SK-N-SH (cell line): ENCODE measurements at regions not wholly inside any gene's neighbourhood (a gene's known extent, or its start where the extent isn't known, plus 50 kb on each side); places are given as distances from the start of the nearest gene placed in this dataset.

ENCODE experiments used
- CTCF ChIA-PET: fragments of 300-600, 350-600 bp; formaldehyde crosslinking; extraction: SDS; loops from one replicate; lab custom pipeline; 2021; lab: Yijun Ruan, JAX
- POLR2A ChIA-PET: fragments of 350-600 bp; sonication (Branson Sonifier 250); formaldehyde crosslinking; extraction: SDS; loops from one replicate; lab custom pipeline; 2020; ENCODE audit warnings: antibody characterized with exemption, inconsistent platforms; lab: Yijun Ruan, JAX
- DNase-seq: peaks from one replicate; pipeline ENCODE4 v3.0.0; 2012
- H2AFZ ChIP-seq: fragments of 200-600 bp; sonication (generic); 2 replicates; pipeline ENCODE4 v1.8.1; 2016; ENCODE audit warnings: antibody characterized with exemption, mild to moderate bottlenecking, low read depth
- H3F3A ChIP-seq: fragments of 200-600 bp; sonication (generic); replicated peaks from 2 replicates; pipeline ENCODE3; 2016; ENCODE audit warnings: antibody characterized with exemption, mild to moderate bottlenecking; ENCODE audit not compliant: insufficient read depth
- H3K27ac ChIP-seq, 2 experiments: fragments of 200-500 bp in 1 of 2; fragments of 200-600 bp in 1 of 2; sonication (Bioruptor generic) in 1 of 2; sonication (generic), shearing (Covaris generic) in 1 of 2; 2 replicates each; pipeline versions ENCODE4 v1.5.1 to v1.6.1; 2014 to 2016; ENCODE audit warnings: low read depth in 2 of 2, inconsistent platforms in 1 of 2, low read length in 1 of 2, mild to moderate bottlenecking in 1 of 2, mixed read lengths in 1 of 2
- H3K27me3 ChIP-seq: fragments of 200-600 bp; sonication (generic), shearing (Covaris generic); 2 replicates; pipeline ENCODE4 v1.6.1; 2016; ENCODE audit warnings: mixed run types; ENCODE audit not compliant: insufficient read depth
- H3K36me3 ChIP-seq, 2 experiments: fragments of 200-500 bp in 1 of 2; fragments of 200-600 bp in 1 of 2; sonication (Bioruptor generic) in 1 of 2; sonication (generic) in 1 of 2; replicated peaks in 1 of 2; 2 replicates each; pipeline versions ENCODE3 to v1.5.1; 2014 to 2016; ENCODE audit warnings: low read length in 1 of 2, mild to moderate bottlenecking in 1 of 2; ENCODE audit not compliant: insufficient read depth in 2 of 2, control insufficient read depth in 1 of 2
- H3K4me1 ChIP-seq, 2 experiments: fragments of 200-500 bp in 1 of 2; fragments of 200-600 bp in 1 of 2; sonication (Bioruptor generic) in 1 of 2; sonication (generic), shearing (Covaris generic) in 1 of 2; 2 replicates each; pipeline versions ENCODE4 v1.5.1 to v1.6.1; 2014 to 2016; ENCODE audit warnings: low read depth in 1 of 2, low read length in 1 of 2, mixed run types in 1 of 2; ENCODE audit not compliant: insufficient read depth in 2 of 2, control insufficient read depth in 1 of 2
- H3K4me2 ChIP-seq: fragments of 200-600 bp; sonication (generic), shearing (Covaris generic); 2 replicates; pipeline ENCODE4 v1.6.1; 2017; ENCODE audit warnings: mixed run types
- H3K4me3 ChIP-seq, 2 experiments: fragments of 200-500 bp in 1 of 2; fragments of 200-600 bp in 1 of 2; sonication (Bioruptor generic) in 1 of 2; sonication (generic), shearing (Covaris generic) in 1 of 2; 2 replicates each; pipeline versions ENCODE4 v1.5.1 to v1.8.1; 2014 to 2016; ENCODE audit warnings: low read depth in 2 of 2, inconsistent platforms in 1 of 2, low read length in 1 of 2, mild to moderate bottlenecking in 1 of 2, mixed read lengths in 1 of 2, moderate library complexity in 1 of 2
- H3K79me2 ChIP-seq: fragments of 200-600 bp; sonication (generic); 2 replicates; pipeline ENCODE4 v1.8.1; 2017; ENCODE audit warnings: mild to moderate bottlenecking; ENCODE audit not compliant: insufficient read depth
- H3K9ac ChIP-seq: fragments of 200-600 bp; sonication (generic); 2 replicates; pipeline ENCODE4 v1.6.1; 2017; ENCODE audit warnings: mixed run types
- H3K9me2 ChIP-seq: fragments of 200-600 bp; sonication (generic); 2 replicates; pipeline ENCODE4 v1.6.1; 2017; ENCODE audit warnings: mixed run types
- H3K9me3 ChIP-seq: fragments of 200-600 bp; sonication (generic); 2 replicates; pipeline ENCODE4 v1.6.1; 2017; ENCODE audit warnings: mixed run types, mild to moderate bottlenecking, moderate library complexity
- H4K20me1 ChIP-seq: fragments of 200-600 bp; sonication (generic); 2 replicates; pipeline ENCODE4 v1.6.1; 2017; ENCODE audit warnings: mild to moderate bottlenecking, mixed run types; ENCODE audit not compliant: insufficient read depth
- CHD2 ChIP-seq: fragments of 150-350 bp; IDR thresholded peaks from 2 replicates; pipeline ENCODE4 v1.6.1; 2018; ENCODE audit warnings: low read length; ENCODE audit not compliant: partially characterized antibody
- EP300 ChIP-seq, 2 experiments: IDR thresholded peaks; 2 replicates each; pipeline versions ENCODE4 v1.4.0 to v1.6.1; 2012; ENCODE audit warnings: borderline replicate concordance in 1 of 2, low read depth in 1 of 2, low read length in 1 of 2
- FOXM1 ChIP-seq: IDR thresholded peaks from 2 replicates; pipeline ENCODE4 v1.4.0; 2012; ENCODE audit warnings: low read depth, mild to moderate bottlenecking
- GATA2 ChIP-seq: sonication (generic); formaldehyde crosslinking; IDR thresholded peaks from 2 replicates; pipeline ENCODE4 v1.5.0; 2020; ENCODE audit warnings: mild to moderate bottlenecking, missing genetic modification reagents
- WGBS: methylation state at CpG from one replicate; pipeline ENCODE4 v1.1.6; 2017; ENCODE audit warnings: low lambda C conversion rate; 5-methylcytosine and 5-hydroxymethylcytosine counted together
- TF ChIP-seq, protein P1 (sequence below): IDR thresholded peaks from 2 replicates; pipeline ENCODE4 v1.4.0; 2012; ENCODE audit warnings: low read depth
- TF ChIP-seq, protein P2 (sequence below): IDR thresholded peaks from 2 replicates; pipeline ENCODE4; 2012
- TF ChIP-seq, protein P3 (sequence below): IDR thresholded peaks from 2 replicates; pipeline ENCODE4 v1.6.1; 2012; ENCODE audit warnings: mild to moderate bottlenecking, low read depth, low read length, moderate library complexity

DNA sequence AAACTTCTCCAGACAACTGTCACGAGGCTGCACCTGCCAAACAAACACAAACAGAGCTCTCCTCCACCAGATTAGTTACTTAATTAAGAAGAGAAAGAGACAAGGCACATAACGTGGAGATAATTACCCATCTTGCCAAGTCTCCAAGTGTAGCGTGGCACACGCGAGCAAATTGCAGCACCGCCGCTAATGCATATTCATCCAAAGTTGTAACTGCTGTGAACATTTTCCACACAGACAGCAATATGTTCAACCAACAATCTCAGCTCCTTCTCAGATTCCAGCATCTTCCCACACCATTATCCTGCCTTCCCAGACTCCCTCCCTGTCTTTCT, 309.6 kb upstream of the TLE3 start:
- Histone ChIP-seq H2AFZ (no peak overlapping the region), H3F3A (no peaks in the 10 kb centered on the region), H3K4me3 (no peak overlapping the region), H3K4me2 (no peak overlapping the region), H3K79me2 (no peaks in the 10 kb centered on the region), H3K27ac (no peak overlapping the region), H3K36me3 (no peaks in the 10 kb centered on the region), H3K9me3 (0 out of 2 replicates have a peak, but pooled peaks cover 4% of the 10 kb centered on the region), H3K9me2 (no peaks in the 10 kb centered on the region), H4K20me1 (no peaks in the 10 kb centered on the region), H3K9ac (no peak overlapping the region), H3K4me1 (no peaks in the 10 kb centered on the region), H3K27me3 (no peaks in the 10 kb centered on the region; the same call in 1 of the 2 replicates)
- POLR2A ChIA-PET: no interaction called here
- DNase-seq: no peak
- WGBS: 73% methylated on average over 7 of the region's 7 CpGs
- CTCF ChIA-PET: interaction anchor here (2.2 to 2.6 kb wide), 2 partner anchors 16 to 18 kb away, joined by 6 to 8 read pairs; no protein-coding TSS in a partner anchor
- TF ChIP-seq, protein P1, sequence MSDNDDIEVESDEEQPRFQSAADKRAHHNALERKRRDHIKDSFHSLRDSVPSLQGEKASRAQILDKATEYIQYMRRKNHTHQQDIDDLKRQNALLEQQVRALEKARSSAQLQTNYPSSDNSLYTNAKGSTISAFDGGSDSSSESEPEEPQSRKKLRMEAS: no peak
- no peak for TF ChIP-seq CHD2
- no peak for TF ChIP-seq FOXM1

DNA sequence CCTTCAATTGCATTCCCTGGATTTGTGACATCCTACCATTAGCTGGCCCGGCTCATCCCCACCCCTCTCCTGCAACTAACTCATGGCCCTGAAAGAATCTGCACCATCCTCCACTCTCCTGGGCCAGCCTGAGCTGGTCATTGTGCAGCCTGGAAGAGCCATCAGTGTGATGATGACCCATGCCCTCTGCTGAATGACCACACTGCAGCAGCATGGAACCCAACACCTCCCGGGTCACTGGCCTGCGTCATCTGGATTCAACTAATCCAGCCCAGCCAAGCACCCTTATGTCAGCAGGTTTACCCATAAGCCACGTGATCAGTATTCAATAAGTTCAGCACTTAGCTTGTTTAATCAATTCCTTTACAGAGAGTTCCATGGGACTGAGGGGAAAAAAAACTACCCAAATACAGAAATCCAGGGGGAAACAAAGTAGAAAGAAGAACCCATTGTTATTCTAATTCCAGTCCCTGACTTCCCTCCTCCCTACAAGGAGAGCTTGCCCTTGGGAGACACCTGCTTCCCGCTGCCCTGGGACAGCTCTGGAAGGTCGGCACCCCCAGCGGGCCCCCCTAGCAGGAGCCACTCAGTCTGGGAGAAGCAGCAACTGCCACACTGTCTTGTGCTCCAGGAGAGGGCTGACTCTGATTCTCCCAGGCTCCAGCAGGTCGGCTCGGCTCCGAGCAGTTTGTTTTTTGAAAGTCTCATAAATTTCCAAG, 309.1 kb upstream of the TLE3 start:
- WGBS: 63% methylated on average over 7 of the region's 10 CpGs
- peaks cover 4% of the 10 kb centered on the region; the same call in 1 of the 2 replicates for H3K27me3 ChIP-seq

More for the DNA sequence above, 309.1 kb upstream of the TLE3 start:
- Histone ChIP-seq H3K4me3 (no peak overlapping the region), H3K4me1 (no peaks in the 10 kb centered on the region), H2AFZ (no peak overlapping the region), H3K4me2 (no peak overlapping the region), H3K9me3 (0 out of 2 replicates have a peak, but pooled peaks cover 4% of the 10 kb centered on the region), H3K36me3 (no peaks in the 10 kb centered on the region), H4K20me1 (no peaks in the 10 kb centered on the region)
- POLR2A ChIA-PET: no interaction called here
- TF ChIP-seq GATA2: no peak
- TF ChIP-seq, protein P2, sequence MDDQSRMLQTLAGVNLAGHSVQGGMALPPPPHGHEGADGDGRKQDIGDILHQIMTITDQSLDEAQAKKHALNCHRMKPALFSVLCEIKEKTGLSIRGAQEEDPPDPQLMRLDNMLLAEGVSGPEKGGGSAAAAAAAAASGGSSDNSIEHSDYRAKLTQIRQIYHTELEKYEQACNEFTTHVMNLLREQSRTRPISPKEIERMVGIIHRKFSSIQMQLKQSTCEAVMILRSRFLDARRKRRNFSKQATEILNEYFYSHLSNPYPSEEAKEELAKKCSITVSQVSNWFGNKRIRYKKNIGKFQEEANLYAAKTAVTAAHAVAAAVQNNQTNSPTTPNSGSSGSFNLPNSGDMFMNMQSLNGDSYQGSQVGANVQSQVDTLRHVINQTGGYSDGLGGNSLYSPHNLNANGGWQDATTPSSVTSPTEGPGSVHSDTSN: no peak
- no peak for TF ChIP-seq EP300 (IDR thresholded peaks at IDR 0.05; ENCODE audit: borderline replicate concordance in 1 of 2, low read depth in 1 of 2, low read length in 1 of 2)
- TF ChIP-seq, protein P3, sequence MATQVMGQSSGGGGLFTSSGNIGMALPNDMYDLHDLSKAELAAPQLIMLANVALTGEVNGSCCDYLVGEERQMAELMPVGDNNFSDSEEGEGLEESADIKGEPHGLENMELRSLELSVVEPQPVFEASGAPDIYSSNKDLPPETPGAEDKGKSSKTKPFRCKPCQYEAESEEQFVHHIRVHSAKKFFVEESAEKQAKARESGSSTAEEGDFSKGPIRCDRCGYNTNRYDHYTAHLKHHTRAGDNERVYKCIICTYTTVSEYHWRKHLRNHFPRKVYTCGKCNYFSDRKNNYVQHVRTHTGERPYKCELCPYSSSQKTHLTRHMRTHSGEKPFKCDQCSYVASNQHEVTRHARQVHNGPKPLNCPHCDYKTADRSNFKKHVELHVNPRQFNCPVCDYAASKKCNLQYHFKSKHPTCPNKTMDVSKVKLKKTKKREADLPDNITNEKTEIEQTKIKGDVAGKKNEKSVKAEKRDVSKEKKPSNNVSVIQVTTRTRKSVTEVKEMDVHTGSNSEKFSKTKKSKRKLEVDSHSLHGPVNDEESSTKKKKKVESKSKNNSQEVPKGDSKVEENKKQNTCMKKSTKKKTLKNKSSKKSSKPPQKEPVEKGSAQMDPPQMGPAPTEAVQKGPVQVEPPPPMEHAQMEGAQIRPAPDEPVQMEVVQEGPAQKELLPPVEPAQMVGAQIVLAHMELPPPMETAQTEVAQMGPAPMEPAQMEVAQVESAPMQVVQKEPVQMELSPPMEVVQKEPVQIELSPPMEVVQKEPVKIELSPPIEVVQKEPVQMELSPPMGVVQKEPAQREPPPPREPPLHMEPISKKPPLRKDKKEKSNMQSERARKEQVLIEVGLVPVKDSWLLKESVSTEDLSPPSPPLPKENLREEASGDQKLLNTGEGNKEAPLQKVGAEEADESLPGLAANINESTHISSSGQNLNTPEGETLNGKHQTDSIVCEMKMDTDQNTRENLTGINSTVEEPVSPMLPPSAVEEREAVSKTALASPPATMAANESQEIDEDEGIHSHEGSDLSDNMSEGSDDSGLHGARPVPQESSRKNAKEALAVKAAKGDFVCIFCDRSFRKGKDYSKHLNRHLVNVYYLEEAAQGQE: no peak
- TF ChIP-seq, all 33 proteins: peak for 0
- CTCF ChIA-PET: interaction anchor here (0.9 to 2.6 kb wide), 3 partner anchors 16 to 315 kb away, joined by 3 to 8 read pairs (median 6); no protein-coding TSS in a partner anchor
- no peak overlapping the region for H3K9ac ChIP-seq
- no peaks in the 10 kb centered on the region for H3F3A ChIP-seq
- H3K9me2 ChIP-seq: no peaks in the 10 kb centered on the region
- no peak overlapping the region for H3K27ac ChIP-seq
- H3K79me2 ChIP-seq: no peaks in the 10 kb centered on the region
- no peak for DNase-seq
